ENCODE measurements at regions not wholly inside any gene's neighbourhood (a gene's known extent, or its start where the extent isn't known, plus 50 kb on each side); places are given as distances from the start of the nearest gene placed in this dataset.

GRCh38 chr3:194837457-194838127 is 151.9 kb downstream of the FAM43A start:
- H2BK12ac ChIP-seq (ENCODE audit: insufficient read length, low read depth, low read length): no peak overlapping the region
- Mint-ChIP-seq H3K4me1 (peaks cover 5 to 11% of the 10 kb centered on the region in 2 experiments), H3K27me3 (ENCODE audit: low read depth) (peaks cover 2% of the 10 kb centered on the region), H3K27ac (no peak overlapping the region; a peak in 1 of 7 replicates), H3K9me3 (no peaks in the 10 kb centered on the region; a peak in 1 of 5 replicates), H3K36me3 (ENCODE audit: insufficient read depth in 1 of 3, low read depth in 3 of 3) (no peaks in the 10 kb centered on the region), H3K4me3 (no peak overlapping the region)
- no peaks in the 10 kb centered on the region for H3K79me2 ChIP-seq (ENCODE audit: insufficient read depth, low read length)
- H2AK5ac ChIP-seq (ENCODE audit: insufficient read length, low read length): no peak overlapping the region
- no peak overlapping the region for H2AFZ ChIP-seq (ENCODE audit: low read length)
- no peaks in the 10 kb centered on the region for H3K23me2 ChIP-seq (ENCODE audit: insufficient read length, low read depth, low read length, poor library complexity, severe bottlenecking)
- no peak overlapping the region for H4K5ac ChIP-seq (ENCODE audit: insufficient read length, low read depth, low read length)
- H4K91ac ChIP-seq (ENCODE audit: insufficient read length, low read depth, low read length): no peak overlapping the region
- no peak overlapping the region for H3K4me2 ChIP-seq (ENCODE audit: insufficient read depth, insufficient read length, low read length)
- H3K27me3 ChIP-seq (ENCODE audit: insufficient read depth, low read length): no peaks in the 10 kb centered on the region
- no peak overlapping the region for H3K18ac ChIP-seq (ENCODE audit: insufficient read length, low read depth, low read length)
- no peak overlapping the region for H2BK5ac ChIP-seq (ENCODE audit: insufficient read length, low read length)
- H3K27ac ChIP-seq (ENCODE audit: insufficient read length, low read depth, low read length): no peak overlapping the region
- no CpG with 5 or more reads among the region's 9 CpGs for WGBS (ENCODE audit: extremely low coverage, insufficient read length, low lambda C conversion rate)
- H2BK20ac ChIP-seq (ENCODE audit: low read depth, low read length, poor library complexity, severe bottlenecking): no peak overlapping the region
- no peak overlapping the region for H3T11ph ChIP-seq (ENCODE audit: low read length)
- TF ChIP-seq, protein P1, sequence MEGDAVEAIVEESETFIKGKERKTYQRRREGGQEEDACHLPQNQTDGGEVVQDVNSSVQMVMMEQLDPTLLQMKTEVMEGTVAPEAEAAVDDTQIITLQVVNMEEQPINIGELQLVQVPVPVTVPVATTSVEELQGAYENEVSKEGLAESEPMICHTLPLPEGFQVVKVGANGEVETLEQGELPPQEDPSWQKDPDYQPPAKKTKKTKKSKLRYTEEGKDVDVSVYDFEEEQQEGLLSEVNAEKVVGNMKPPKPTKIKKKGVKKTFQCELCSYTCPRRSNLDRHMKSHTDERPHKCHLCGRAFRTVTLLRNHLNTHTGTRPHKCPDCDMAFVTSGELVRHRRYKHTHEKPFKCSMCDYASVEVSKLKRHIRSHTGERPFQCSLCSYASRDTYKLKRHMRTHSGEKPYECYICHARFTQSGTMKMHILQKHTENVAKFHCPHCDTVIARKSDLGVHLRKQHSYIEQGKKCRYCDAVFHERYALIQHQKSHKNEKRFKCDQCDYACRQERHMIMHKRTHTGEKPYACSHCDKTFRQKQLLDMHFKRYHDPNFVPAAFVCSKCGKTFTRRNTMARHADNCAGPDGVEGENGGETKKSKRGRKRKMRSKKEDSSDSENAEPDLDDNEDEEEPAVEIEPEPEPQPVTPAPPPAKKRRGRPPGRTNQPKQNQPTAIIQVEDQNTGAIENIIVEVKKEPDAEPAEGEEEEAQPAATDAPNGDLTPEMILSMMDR (conservative IDR thresholded peaks at IDR 0.05): no peak
- no peak overlapping the region for H3K4ac ChIP-seq (ENCODE audit: low read depth, low read length)
- H3K9ac ChIP-seq (ENCODE audit: extremely low read depth, insufficient read length, low read length): no peak overlapping the region
- H2BK120ac ChIP-seq (ENCODE audit: low read depth, low read length, poor library complexity, severe bottlenecking): no peak overlapping the region
- no peaks in the 10 kb centered on the region for H4K20me1 ChIP-seq (ENCODE audit: control insufficient read depth, insufficient read depth, insufficient read length)
- H3K14ac ChIP-seq (ENCODE audit: insufficient read depth, low read length): no peak overlapping the region
- H3K79me1 ChIP-seq (ENCODE audit: insufficient read depth, low read depth, low read length, poor library complexity, severe bottlenecking): no peaks in the 10 kb centered on the region
- H3K56ac ChIP-seq (ENCODE audit: insufficient read length, low read depth, low read length): no peak overlapping the region
- no peak overlapping the region for H4K8ac ChIP-seq (replicated peaks; ENCODE audit: insufficient read length, low read depth, low read length)
- H3K9me3 ChIP-seq (ENCODE audit: control insufficient read depth, low read depth, low read length): no peaks in the 10 kb centered on the region
- no peaks in the 10 kb centered on the region for H3K4me1 ChIP-seq (ENCODE audit: insufficient read depth, low read length)
- DNase-seq: no peak
- no peak overlapping the region for H2BK15ac ChIP-seq (ENCODE audit: low read depth, low read length)
- H3K23ac ChIP-seq (ENCODE audit: insufficient read length, low read depth, low read length): no peak overlapping the region
